ENCODE measurements at regions not wholly inside any gene's neighbourhood (a gene's known extent, or its start where the extent isn't known, plus 50 kb on each side); places are given as distances from the start of the nearest gene placed in this dataset.

GRCh38 chr5:67361932-67362729 lies 165.5 kb upstream of the CD180 start:
- DNase-seq: no peak

DNA sequence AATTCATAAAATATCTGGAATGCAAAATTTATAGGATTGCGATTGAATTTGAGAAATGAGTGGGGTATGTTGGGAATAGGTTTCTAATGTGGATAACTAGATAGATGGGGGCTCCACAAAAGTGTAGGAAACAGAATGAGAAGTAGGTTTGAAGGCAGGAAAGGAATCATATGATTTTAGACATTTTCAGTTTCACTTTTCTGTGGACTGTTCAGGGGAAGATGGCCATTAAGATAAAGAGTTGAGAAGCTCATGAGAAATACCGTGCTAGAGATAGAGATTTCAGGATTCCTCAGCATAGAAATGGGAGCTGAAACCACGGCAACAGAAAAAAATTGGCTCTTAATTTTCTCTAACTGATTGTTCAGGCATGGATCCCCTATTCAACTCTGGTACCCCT lies 163.4 kb upstream of the CD180 start:
- DNase-seq: no peak

DNA sequence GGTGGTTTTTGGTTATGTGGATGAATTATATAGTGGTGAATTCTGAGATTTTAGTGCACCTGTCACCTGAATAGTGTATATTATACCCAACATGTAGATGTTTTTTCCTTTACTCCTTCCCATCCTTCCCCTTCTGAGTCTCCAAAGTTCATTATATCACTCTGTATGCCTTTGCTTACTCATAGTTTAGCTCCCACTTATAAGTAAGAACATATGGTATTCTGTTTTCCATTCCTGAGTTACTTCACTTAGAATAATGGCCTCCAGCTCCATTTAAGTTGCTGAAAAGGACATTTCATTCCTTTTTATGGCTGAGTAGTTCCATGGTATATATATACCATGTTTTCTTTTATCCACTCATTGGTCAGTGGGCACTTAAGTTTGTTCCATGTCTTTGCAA lies 161.6 kb upstream of the CD180 start:
- DNase-seq: no peak

DNA sequence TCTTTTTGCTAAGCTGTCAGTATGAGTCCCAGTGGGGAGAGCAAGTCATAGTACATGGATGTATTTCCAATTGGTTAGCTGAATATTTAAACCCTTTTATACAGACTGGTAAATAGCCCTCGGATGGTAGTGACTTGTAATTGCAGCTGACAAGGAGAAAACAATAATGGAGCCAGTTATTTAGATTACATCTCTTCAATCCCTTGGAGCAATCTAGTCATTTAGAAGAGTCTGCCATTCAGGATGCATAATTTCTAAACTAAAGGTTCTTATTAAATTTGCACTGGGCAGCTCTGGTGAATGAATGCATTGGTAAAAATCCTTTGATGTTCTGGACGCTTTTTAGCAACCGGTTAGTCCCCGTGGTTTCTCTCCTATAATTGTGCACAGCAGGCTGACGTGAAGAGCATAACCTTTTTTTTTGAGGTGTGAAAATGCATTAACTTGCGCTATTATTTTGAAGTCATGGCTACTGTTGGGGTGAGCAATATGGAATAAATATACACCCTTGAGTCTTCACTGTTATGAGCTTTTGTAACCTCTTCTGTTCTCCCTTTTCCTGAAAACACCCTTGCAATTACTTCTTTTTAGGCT lies 158.6 kb upstream of the CD180 start:
- DNase-seq: no peak

GRCh38 chr5:67353500-67354450 lies 157.2 kb upstream of the CD180 start:
- no peak for DNase-seq

DNA sequence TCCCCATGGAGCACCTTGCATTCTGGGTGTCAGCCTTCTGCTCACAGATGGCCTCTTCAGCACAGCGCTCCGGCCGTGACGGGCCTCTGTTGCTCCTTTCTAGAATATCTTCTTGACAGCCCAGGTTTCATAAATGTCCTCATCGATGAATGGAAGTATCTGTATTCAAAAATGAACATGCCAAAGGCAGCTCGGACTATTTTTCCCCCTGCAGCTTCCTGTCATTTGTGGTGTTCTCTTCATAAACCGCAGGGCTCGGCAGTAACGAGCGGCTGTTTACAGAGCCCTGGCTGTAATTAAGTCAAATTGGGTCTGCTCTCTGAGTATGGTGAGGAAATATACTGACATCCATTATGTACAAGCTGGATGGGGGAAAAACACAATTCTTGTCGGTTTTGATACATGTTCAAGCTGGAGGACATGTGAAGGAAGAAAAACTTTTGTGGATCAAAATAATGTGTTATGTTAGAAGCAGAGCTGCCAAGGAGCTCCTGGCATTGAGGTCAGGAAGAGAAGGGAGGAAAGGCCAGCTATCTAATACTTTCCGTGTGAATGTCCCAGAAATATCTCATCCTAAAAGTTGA lies 154.1 kb upstream of the CD180 start:
- peak in 1 of 14 donors; percentile 38 for DNase-seq

- peak in 1 of 14 donors; percentile 38 for DNase-seq
These were observed 153.6 kb upstream of the CD180 start for GRCh38 chr5:67350185-67350584.

GRCh38 chr5:67347821-67348220 lies 151.2 kb upstream of the CD180 start:
- DNase-seq: no peak

GRCh38 chr5:67346611-67347010 lies 150.0 kb upstream of the CD180 start:
- DNase-seq: no peak

DNA sequence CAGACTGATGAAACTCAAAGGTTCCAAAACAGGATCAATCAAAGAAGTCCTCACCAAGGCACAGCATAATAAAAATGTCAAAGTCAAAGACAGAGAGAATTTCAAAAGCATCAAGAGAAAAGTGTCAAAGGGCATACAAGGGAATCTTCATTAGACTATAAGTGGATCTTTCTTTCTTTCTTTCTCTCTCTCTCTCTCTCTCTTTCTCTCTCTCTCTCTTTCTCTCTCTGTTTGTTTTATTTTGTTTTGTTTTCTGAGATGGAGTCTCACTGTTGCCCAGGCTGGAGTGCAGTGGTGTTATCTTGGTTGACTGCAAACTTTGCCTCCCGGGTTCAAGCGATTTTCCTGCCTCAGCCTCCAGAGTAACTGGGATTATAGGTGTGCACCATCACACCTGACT lies 148.3 kb upstream of the CD180 start:
- no peak for DNase-seq

GRCh38 chr5:67343835-67344234 lies 147.2 kb upstream of the CD180 start:
- DNase-seq: no peak

DNA sequence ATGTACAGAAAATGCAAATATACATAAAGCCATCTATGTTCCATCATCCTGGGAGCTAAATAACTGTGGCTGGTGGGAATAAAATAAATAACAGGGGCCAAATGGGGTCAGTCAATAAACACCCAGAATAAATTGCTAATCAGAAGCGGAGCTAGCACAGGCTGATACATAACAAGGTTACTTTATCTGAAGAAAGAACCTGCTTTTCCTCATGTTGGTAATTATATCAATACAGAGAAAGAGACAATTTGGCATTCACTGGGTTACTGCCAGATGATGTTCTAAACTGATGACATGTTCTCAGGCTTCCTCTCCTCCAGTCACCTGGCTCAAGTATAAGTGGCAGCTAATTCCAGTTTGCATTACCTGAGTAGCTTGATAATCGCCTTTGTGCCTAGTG lies 144.9 kb upstream of the CD180 start:
- peak in 1 of 14 donors; percentile 4 for DNase-seq

DNA sequence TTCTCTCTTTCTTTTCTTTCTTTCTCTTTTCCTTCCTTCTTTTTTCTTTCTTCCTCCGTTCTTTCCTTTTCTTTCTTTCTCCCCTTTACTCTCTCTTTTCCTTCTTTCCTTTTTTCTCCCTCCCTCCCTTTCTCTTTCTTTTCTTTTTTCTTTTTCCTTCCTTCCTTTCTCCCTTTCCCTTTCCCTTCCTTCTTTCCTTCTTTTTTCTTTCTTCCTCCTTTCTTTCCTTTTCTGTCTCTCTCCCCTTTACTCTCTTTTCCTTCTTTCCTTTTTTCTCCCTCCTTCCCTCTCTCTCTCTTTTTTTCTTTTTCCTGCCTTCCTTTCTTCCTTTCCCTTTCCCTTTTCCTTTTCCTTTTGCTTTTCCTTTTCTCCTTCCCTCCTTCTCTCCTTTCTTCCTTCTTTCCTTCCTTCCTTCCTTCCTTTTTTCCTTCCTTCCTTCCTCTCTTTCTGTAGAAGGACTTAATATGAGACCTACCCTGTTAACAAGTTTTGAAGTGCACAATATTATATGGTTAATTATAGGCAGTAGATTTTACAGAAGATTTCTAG lies 142.7 kb upstream of the CD180 start:
- DNase-seq: no peak

- no peak for DNase-seq
These were observed 141.8 kb upstream of the CD180 start for GRCh38 chr5:67338421-67338820.

DNA sequence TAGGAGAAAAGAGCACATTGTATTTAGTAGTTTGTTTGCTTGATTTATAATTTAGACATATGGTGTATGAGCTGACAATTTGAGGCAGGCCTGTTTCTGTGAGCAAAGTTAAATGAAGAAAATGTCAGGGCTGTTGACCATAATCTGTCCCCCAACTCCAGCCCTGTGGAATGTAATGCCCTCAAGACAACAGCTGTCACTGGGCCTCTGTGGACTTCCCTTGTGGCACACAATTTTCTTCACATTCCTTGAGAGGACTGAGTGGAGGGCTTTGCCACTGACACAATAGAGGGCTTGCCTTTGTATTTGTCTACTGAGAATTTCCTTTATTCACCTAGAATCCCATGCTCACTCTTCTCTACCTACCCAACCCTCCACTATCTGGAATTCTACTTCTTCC lies 141.2 kb upstream of the CD180 start:
- no peak for DNase-seq

GRCh38 chr5:67335426-67335825 lies 138.8 kb upstream of the CD180 start:
- no peak for DNase-seq

DNA sequence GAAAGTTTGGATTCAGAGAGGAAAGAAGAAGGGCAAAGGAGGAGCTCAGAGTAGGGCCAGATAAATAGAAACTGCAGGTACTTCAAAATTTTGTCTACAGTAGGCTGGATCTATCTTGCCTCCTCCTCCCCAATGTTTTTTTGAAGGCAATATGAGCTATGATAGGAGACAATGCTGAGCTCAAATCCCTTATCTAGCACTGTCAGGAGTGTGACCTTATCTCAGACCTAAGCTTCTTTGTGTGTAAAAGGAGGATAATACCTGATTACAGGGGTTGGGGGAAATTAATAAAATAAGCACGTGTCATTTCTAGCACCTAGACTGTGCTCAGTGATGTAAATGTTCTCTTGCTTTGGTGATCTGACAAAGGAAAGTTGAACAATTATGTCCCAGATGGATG lies 137.8 kb upstream of the CD180 start:
- no peak for DNase-seq

- no peak for DNase-seq
These were observed 136.6 kb upstream of the CD180 start for GRCh38 chr5:67333171-67333570.

DNA sequence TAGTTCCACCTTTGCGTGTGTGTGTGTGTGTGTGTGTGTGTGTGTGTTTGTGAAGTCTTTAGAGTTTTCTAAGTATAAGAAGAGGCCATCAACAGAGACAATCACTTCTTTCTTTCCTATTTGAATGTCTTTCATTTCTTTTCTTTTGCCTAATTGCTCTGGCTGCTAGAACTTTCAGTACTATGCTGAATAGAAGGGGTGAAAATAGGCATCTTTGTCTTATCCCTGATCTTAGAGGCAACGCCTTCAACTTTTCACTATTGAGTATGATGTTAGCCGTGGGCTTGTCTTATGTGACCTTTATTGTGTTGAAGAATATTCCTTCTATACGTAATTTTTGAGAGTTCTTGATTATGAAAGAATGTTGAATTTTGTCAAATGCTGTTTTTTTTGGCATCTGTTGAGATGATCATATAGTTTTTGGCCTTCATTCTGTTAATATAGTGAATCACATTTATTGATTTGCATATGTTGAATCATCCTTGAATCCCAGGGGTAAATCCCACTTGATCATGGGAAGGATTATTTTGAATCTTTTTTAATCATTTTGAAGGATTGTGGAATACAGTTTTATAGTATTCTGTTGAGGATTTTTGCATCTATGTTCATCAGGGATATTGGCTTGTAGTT lies 134.8 kb upstream of the CD180 start:
- no peak for DNase-seq

GRCh38 chr5:67319935-67320725 lies 123.5 kb upstream of the CD180 start:
- no peak for DNase-seq

GRCh38 chr5:67318746-67319145 lies 122.1 kb upstream of the CD180 start:
- peak in 1 of 14 donors; percentile 9 for DNase-seq

Measured in C1 segment of cervical spinal cord (tissue), 14 donors.